ENCODE measurements at regions not wholly inside any gene's neighbourhood (a gene's known extent, or its start where the extent isn't known, plus 50 kb on each side); places are given as distances from the start of the nearest gene placed in this dataset.
"Not testable (repeated sequence)": the region's sequence is repeated elsewhere in the genome, so short reads cannot be mapped to it uniquely, and the experiment has no call there.

DNA sequence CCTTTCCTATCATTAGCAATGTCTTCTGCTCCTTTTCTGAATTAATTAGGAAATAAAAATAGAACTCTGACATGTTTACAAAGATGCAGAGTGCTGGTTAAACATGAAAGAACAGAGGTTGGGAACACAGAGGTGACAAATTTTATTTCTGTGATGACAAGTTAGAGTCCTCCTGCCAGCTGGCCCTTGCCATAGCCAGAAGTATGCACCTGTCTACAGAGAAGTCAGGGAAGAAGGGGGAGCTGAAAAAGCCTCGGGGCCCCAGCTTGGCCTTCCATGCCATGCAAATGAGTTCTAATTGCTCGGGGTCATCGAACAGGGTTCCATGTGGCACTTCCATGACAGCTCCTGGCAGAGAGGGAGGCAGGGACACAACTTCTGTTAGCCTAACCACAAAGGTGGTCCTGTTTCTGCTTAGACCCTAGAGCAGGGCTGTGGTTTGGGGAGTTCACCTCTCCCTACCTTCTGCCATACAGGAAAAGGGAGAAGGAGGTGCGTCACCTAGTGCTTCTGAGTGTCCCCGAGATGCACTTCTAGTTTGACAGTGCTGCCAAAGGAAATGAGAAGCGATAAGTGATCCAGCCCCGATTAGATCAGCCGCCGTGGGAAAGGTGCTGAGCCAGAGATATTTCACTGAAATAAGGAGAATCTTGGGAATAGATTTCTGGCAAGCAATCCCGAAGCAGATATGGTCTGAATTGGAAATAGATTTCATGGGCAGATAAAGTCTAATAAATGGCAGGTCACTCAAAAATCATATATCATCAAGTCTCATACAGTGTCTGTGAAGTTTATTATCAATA, 155.8 kb upstream of the FOXN3 start:
- DNase-seq (ENCODE audit: low read depth in 2 of 3, low spot score in 1 of 3), result no peak

DNA sequence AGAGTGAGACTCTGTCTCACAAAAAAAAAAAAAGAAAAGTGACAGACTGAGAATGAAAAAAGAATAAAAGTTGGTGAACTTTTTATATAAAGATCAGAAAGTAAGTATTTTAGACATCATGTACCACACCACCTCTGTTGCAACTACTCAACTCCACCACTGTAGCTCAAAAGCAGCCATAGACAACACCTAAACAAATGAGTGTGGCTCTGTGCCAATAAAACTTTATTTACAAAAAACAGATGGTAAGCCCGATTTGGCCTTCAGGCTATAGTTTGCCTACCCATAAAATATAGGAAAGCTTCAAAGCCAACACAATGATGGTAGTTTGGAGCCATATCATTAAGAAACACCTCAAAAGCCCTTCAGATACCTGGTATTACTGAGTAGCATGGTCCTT, 154.5 kb upstream of the FOXN3 start:
- no peak for DNase-seq (ENCODE audit: low read depth in 2 of 3, low spot score in 1 of 3)

GRCh38 chr14:89566644-89567415, 149.8 kb upstream of the FOXN3 start:
- no peak for DNase-seq (ENCODE audit: low read depth in 2 of 3, low spot score in 1 of 3)

GRCh38 chr14:89566180-89566579, 149.1 kb upstream of the FOXN3 start:
- no peak for DNase-seq (ENCODE audit: low read depth in 2 of 3, low spot score in 1 of 3)

DNA sequence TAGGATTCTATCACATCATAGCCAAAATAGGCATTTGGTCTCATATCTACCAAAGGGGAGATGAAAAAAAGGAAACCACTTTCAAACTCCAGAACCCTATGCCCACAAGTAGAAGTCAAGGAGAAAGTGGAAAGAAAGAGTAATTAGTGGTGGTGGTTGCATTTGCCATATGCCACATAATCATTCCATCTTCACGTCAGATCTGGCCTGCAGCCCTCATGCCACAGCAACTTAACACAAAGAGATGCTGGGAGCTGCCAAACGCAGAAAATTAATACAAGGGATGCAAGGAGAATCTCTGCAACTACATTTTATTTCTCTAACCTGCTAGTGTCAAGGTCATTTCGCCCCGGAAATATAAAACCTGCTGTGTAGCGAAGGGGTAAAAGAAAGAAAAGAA, 148.6 kb upstream of the FOXN3 start:
- DNase-seq (ENCODE audit: low read depth in 2 of 3, low spot score in 1 of 3), result no peak

GRCh38 chr14:89564989-89565388, 148.0 kb upstream of the FOXN3 start:
- DNase-seq (ENCODE audit: low read depth in 2 of 3, low spot score in 1 of 3), result no peak

GRCh38 chr14:89564286-89564957, 147.4 kb upstream of the FOXN3 start:
- DNase-seq (ENCODE audit: low read depth in 2 of 3, low spot score in 1 of 3), result no peak

GRCh38 chr14:89563471-89563870, 146.4 kb upstream of the FOXN3 start:
- no peak for DNase-seq (ENCODE audit: low read depth in 2 of 3, low spot score in 1 of 3)

DNA sequence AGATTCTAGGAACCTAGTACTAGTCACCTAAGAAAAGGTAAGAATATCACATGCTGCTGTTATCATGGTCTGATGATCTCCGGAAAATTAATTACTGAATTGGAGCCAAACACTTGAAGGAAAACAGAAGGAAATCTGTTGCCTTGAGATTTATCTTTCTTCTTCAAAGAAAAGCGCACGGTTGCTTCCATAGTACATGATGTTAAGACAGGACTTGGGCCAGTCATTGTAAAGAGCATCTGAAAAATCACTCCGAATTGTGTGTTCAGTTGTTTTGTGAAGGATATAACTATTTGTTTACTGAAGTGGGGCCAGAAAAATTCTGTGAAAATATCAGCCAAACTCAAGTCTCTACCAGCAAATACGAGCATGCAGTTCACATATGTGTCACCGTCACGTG, 134.9 kb upstream of the FOXN3 start:
- DNase-seq (ENCODE audit: low read depth in 2 of 3, low spot score in 1 of 3), result no peak

DNA sequence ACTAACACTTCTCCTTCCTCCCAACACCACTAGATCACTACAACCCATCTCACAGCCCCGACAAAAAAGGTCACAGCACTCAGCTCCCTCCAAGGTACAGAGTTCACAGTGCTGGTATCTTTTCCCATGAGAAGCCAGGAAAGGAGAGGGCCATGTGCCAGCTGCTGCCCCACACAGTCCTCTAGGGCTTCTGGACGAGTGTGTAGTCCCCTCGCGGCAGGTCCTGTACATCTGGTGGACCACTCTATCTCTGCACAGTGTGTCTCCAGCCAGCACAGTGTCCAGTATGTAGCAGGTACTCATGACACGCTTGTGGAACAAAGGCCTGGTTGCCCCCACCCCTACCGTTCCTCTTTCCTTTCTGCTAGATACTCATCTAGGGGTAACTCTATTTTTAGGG, 134.4 kb upstream of the FOXN3 start:
- DNase-seq (ENCODE audit: low read depth in 2 of 3, low spot score in 1 of 3), result no peak

GRCh38 chr14:89550821-89551220, 133.8 kb upstream of the FOXN3 start:
- no peak for DNase-seq (ENCODE audit: low read depth in 2 of 3, low spot score in 1 of 3)

- DNase-seq (ENCODE audit: low read depth in 2 of 3, low spot score in 1 of 3), result no peak
Observed at GRCh38 chr14:89549381-89550125, 132.5 kb upstream of the FOXN3 start.

DNA sequence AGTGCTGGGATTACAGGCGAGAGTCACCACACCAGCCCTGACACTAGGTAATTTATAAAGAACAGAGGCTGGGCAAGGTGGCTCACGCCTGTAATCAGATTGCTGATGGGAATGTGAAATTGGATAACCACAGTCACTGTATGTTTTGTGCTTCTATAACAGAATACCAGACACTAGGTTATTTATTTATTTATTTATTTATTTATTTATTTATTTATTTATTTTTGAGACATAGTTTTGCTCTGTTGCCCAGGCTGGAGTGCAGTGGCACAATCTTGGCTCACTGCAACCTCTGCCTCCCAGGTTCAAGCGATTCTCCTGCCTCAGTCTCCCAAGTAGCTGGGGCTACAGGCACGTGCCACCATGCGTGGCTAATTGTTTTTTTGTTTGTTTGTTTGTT, 130.0 kb upstream of the FOXN3 start:
- not testable (repeated sequence) for DNase-seq (ENCODE audit: low read depth in 2 of 3, low spot score in 1 of 3)

DNA sequence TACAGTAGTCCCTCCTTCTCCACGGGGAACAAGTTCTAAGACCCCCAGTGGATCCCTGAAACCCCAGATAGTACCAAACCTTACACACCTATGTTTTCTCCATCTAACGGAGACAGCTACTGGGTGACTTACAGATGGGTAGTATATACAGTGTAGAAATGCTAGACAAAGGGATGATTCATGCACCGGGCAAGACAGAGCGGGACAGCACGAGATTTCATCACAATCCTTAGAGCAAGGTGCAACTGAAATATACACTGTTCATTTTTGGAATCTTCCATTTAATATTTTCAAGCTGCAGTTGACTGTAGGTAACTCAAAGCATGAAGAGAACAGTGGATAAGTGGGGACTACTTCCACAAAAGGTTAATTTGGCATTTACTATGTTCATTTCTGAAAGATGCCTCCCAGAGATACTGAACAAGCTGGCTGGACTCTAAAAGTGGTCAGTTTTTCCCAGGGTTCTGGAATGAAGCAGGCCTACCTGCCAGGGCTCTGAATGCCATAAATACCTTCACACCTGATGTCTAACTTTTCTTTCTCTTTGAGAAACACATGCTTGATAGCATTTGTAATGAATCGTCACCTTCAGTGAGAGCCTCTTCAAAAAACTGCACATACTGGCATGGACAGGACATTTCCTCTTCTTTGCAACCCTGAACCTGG, 127.7 kb upstream of the FOXN3 start:
- DNase-seq (ENCODE audit: low read depth in 2 of 3, low spot score in 1 of 3), result no peak

DNA sequence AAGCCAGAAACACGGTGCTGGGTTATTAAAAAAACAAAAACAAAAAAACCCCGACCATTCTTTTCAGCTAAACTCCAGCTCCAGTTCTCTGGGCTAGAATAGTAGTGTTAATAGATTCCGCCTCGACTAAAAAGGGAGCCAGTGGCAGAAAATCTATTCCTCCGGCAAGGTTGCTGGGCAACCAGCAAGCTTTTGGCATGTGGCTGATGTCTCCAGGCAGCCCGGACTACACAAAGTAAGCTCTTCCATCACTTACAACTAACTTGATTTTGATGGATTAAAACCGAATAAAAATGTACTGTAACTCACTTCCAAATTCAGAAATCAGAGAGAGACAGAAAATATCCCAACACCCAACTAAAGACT, 126.4 kb upstream of the FOXN3 start:
- no peak for DNase-seq (ENCODE audit: low read depth in 2 of 3, low spot score in 1 of 3)

GRCh38 chr14:89542786-89543424, 125.9 kb upstream of the FOXN3 start:
- no peak for DNase-seq (ENCODE audit: low read depth in 2 of 3, low spot score in 1 of 3)

DNA sequence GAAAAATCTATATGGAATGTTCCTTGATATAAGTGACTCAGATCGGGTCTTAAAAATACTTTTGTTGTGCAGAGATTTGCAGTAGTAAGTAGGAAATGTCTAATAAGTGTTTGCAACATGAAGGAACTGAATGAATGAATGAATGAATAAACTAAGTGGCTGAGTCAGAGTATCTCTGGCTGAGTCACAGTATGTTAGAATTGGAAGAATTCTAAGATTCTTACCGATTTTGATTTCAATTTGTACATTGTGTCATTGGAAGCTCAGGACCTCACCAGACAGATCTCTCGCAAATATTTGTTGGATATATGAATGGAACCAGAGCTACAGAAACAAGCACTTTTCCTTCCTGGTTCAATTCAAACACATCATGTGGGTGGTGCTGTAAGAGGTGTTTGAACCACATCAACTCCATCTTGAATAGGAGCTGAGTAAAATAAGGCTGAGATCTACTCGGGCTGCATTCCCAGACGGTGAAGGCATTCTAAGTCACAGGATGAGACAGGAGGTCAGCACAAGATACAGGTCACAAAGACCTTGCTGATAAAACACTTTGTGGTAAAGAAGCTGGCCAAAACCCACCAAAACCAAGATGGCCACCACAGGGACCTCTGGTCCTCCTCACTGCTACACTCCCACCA, 123.9 kb upstream of the FOXN3 start:
- DNase-seq (ENCODE audit: low read depth in 2 of 3, low spot score in 1 of 3), result no peak

DNA sequence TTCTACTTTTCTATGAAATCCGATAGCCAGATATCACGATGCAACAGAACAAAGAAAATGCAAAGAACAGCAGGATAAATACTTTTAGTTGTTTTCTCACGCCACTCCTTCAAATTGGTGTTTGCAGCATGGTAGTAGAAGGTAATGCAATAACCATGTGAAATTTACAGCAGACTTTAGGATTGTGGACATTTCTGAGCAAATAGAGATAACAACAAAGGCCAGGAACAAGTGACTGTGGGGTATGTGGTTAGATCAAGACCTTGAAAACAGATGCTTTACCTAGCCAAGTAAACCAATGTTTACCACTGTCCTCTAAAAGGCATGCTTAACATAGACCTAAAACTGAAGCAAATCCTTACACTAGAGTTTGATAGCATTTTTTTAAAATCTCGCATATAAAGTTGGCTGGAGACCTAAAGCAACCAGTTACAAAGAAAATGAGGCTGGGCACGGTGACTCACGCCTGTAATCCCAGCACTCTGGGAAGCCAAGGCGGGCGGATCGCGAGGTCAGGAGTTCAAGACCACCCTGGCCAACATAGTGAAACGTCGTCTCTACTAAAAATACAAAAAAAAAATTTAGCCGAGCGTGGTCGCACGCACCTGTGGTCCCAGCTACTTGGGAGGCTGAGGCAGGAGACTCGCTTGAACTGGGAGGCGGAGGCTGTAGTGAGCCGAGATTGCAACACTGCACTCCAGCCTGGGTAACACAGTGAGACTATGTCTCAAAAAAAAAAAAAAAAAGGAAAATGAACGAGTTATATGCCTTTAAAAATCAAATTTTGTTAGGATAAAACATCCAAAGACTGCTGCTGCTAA, 123.2 kb upstream of the FOXN3 start:
- DNase-seq (ENCODE audit: low read depth in 2 of 3, low spot score in 1 of 3), result no peak

DNA sequence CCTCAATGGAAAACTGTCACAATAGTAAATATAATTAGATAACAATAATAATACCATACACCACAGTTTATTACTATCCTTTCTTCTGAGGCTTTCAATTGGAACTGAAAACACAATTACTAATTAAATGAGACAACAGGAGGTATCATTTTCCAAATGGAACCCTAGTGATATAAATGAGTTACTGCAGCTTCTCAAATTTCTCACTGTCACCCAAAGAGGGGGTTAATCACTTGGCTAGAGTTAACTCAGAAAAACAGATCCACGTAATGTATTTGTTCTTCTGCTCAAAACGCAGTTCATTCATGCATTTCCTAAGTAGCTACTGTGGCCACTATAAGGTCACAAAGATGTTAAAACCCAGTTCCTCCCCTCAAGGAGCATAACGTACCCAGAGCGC, 120.9 kb upstream of the FOXN3 start:
- DNase-seq (ENCODE audit: low read depth in 2 of 3, low spot score in 1 of 3), result no peak

Data from stimulated activated CD4-positive, alpha-beta T cell treated with anti-CD3 and anti-CD28 coated beads, Interleukin-12 subunit alpha, Interleukin-12 subunit beta, amount 100 ng/mL, for 48 hours (primary cell).